ENCODE measurements at regions not wholly inside any gene's neighbourhood (a gene's known extent, or its start where the extent isn't known, plus 50 kb on each side); places are given as distances from the start of the nearest gene placed in this dataset.
"Not testable (repeated sequence)": the region's sequence is repeated elsewhere in the genome, so short reads cannot be mapped to it uniquely, and the experiment has no call there.

DNA sequence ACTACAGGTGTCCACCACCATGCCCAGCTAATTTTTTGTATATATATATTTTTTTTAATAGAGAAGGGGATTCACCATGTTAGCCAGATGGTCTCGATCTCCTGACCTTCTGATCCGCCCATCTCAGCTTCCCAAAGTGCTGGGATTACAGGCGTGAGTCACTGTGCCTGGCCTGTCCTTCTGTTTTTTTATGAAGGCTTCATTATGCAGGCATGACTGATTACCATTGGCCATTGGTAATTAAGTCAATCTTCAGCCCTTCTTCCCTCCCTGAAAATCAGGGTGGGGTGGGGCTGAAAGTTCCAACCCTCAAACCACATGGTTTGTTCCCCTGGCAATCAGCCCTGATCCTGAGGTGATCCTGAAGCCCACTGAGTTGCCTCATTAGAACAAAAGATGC lies 336.9 kb downstream of the PTTG2 start:
- DNase-seq (ENCODE audit: low spot score) (no peak), ATAC-seq (ENCODE audit: low FRiP score) (no peak)
- TF ChIP-seq, protein P1, sequence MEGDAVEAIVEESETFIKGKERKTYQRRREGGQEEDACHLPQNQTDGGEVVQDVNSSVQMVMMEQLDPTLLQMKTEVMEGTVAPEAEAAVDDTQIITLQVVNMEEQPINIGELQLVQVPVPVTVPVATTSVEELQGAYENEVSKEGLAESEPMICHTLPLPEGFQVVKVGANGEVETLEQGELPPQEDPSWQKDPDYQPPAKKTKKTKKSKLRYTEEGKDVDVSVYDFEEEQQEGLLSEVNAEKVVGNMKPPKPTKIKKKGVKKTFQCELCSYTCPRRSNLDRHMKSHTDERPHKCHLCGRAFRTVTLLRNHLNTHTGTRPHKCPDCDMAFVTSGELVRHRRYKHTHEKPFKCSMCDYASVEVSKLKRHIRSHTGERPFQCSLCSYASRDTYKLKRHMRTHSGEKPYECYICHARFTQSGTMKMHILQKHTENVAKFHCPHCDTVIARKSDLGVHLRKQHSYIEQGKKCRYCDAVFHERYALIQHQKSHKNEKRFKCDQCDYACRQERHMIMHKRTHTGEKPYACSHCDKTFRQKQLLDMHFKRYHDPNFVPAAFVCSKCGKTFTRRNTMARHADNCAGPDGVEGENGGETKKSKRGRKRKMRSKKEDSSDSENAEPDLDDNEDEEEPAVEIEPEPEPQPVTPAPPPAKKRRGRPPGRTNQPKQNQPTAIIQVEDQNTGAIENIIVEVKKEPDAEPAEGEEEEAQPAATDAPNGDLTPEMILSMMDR (IDR thresholded peaks at IDR 0.05), result no peak

DNA sequence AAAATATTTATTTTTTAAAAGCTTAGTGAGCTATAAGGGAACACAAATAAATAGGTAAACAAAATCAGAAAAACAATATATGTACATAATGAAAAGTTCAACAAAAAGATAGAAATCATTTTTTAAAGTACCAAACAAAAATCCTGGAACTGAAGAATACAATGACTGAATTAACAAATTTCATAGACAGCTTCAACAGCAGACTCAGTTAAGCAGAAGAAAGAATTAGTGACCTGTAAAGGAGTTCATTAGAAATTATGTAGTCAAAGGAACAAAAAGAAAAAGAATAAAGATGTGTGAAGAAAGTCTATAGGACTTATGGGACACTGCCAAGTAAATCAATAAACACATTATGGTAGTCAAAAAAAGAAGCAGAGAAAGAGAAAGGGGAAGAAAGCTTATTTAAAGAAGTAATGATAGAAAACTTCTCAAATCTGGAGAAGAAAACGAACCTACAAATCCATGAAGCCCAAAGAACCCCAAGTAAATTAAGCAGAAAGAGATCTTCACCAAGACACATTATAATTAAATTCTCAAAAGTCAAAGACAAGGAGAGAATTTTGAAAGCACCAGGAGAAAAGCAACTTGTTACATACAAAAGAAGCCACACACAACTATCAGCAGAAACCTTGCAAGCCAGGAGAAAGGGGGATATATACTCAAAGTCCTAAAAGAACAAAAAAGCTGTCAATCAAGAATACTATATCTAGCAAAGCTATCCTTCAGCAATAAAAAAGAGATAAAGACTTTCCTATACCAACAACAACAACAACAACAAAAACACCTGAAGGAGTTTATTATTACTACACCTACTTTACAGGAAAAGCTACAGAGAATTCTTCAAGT lies 338.9 kb downstream of the PTTG2 start:
- TF ChIP-seq, protein P1 (IDR thresholded peaks at IDR 0.05), result no peak
- DNase-seq (ENCODE audit: low spot score), result no peak
- no peak for ATAC-seq (ENCODE audit: low FRiP score)

DNA sequence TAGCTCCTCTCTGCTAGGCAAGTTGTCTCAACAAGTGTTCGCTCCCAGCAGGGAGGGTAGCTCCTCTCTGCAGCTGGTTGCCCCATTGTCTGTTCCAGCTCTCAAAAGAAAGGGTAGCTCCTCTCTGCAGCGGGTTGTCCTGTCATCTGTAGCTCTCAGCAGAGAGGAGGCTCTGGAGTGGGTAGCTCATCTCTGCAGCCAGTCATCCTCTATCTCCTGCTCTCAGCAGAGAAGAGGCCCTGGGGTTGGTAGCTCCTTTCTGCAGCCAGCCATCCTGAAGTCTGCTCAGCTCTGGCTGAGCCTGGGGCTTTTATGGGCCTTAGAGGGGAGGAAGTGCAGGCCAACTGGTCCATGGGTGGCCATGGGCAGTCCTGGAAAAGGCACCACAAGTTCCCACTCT lies 342.7 kb downstream of the PTTG2 start:
- ATAC-seq (ENCODE audit: low FRiP score) (no peak), DNase-seq (ENCODE audit: low spot score) (no peak)

DNA sequence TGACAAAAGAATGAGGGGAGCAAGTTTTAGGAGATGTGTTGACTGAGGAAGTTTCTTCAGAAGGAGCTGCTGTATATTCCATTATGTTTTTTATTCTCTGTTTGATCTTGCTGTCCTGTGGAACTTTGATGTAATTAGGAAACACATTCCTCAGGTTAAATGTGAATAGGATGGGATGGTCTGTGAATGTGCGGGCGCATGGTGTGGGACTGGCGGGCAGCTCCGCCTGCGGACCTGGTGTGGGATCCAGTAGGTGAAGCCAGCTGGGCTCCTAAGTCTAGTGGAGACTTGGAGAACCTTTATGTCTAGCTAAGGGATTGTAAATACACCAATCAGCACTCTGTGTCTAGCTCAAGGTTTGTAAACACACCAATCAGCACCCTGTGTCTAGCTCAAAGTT lies 344.3 kb downstream of the PTTG2 start:
- DNase-seq (ENCODE audit: low spot score); ATAC-seq (ENCODE audit: low FRiP score): not testable (repeated sequence)

More for the DNA sequence above, 342.7 kb downstream of the PTTG2 start:
- TF ChIP-seq, protein P1 (IDR thresholded peaks at IDR 0.05), result no peak

DNA sequence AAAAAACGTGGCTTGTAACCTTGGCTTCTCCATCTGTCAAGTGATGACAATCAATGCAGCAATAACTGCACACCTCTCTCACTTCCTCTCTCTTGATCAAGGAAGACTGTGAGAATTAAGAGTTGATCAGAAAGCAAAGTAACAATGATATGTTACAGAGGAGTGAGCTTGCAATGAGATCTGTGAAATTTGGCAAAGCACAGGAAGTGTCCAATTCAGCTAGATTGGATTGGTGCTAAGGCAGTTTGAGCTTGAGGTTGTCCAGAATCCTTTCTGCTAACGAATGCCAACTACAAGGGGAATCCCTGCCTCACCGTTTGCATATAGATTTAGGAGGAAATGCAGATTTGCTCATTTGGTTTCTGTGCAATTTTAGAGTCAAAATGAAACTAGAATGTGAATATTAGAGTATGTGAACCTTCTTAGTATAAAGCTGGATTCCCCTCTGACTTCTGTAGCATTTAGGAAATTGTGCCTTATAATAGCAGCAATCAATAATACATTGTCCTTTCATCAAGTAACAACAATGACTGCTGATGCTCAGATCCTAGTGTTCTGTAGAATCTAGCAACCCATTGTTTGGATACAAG lies 346.4 kb downstream of the PTTG2 start:
- DNase-seq (ENCODE audit: low spot score), result no peak
- no peak for ATAC-seq (ENCODE audit: low FRiP score)
- TF ChIP-seq, protein P1 (IDR thresholded peaks at IDR 0.05), result no peak

DNA sequence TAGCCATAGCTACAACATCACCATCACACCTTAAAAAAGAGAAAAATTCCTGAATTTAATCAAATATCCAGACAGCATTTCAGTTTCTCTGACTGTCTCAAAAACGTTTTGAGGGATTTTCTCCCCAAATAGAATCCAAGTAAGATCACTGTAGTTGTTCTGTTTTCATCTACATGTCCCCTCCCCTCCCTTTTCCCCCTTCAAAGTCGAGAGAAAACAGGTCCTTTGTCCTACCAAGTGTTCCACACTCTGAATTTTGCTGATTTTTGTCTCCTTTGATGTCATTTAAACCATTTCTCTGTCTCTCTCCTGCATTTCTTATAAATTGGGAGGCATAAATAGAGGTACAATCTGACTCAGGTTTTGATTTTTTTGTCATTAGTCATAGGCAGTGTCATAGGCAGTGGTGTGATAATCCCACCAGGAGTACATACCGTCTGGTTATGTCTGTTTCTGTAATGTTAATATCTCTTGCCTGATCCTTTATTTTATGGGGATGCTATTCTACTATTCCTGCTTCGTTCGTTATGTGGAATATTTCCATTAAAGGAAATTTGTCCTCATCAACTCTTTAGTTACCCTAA lies 348.6 kb downstream of the PTTG2 start:
- ATAC-seq (ENCODE audit: low FRiP score) (peak; percentile 73), DNase-seq (ENCODE audit: low spot score) (no peak)
- TF ChIP-seq, protein P1 (IDR thresholded peaks at IDR 0.05), result no peak

DNA sequence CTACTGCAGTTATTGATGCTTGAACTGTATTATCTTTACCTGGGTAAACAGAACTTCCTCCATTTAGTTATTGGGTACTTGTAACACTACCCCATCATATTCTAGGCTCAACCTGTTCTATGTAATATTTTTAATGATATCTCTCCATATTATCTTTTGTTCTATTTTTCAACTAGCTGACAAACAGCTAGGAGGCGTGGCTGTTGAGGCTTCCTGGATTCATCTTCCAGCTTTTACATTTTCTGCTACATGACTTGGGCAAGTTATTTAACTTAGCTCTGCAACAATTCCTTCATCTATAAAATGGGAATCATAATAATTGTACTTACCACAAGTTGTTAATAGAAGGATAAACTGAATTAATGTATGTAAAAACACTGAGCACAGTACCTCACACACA lies 349.3 kb downstream of the PTTG2 start:
- ATAC-seq (ENCODE audit: low FRiP score) (no peak), DNase-seq (ENCODE audit: low spot score) (no peak)
- TF ChIP-seq, protein P1 (IDR thresholded peaks at IDR 0.05), result no peak
